SK-MEL-5 (cell line): ENCODE measurements at regions not wholly inside any gene's neighbourhood (a gene's known extent, or its start where the extent isn't known, plus 50 kb on each side); places are given as distances from the start of the nearest gene placed in this dataset.
"Not testable (repeated sequence)": the region's sequence is repeated elsewhere in the genome, so short reads cannot be mapped to it uniquely, and the experiment has no call there.

Experiments
- DNase-seq: peaks from one replicate; pipeline ENCODE4 v3.0.0-alpha.2; 2016; ENCODE audit warnings: low read depth, low spot score
- in situ Hi-C: cut with HindIII; loops from 2 replicates; pipeline ENCODE4 v1.10.0; 2016; ENCODE audit warnings: low sequenced_read_pairs, high pct_unique_total_duplicates, low pct_unique_long_range_greater_than_20kb

- in situ Hi-C loops: no loop called here
- DNase-seq: peak; percentile 97
Observed at GRCh38 chr6:27672113-27672799, 199.4 kb upstream of the ZNF184 start.

GRCh38 chr6:27669624-27670301 is 196.9 kb upstream of the ZNF184 start:
- in situ Hi-C loops: no loop called here

GRCh38 chr6:27669295-27669623 is 196.4 kb upstream of the ZNF184 start:
- peak; percentile 58 for DNase-seq
- in situ Hi-C loops: no loop called here

More at GRCh38 chr6:27669624-27670301, 196.9 kb upstream of the ZNF184 start:
- peak; percentile 54 for DNase-seq

- in situ Hi-C loops: no loop called here
- peak; percentile 91 for DNase-seq
Observed at GRCh38 chr6:27668442-27669294, 195.8 kb upstream of the ZNF184 start.

GRCh38 chr6:27667657-27668441 is 194.9 kb upstream of the ZNF184 start:
- in situ Hi-C loops: no loop called here
- peak; percentile 63 for DNase-seq

- in situ Hi-C loops: no loop called here
- DNase-seq: peak; percentile 47
Observed at GRCh38 chr6:27667016-27667656, 194.2 kb upstream of the ZNF184 start.

GRCh38 chr6:27662769-27663168 is 189.9 kb upstream of the ZNF184 start:
- no peak for DNase-seq

GRCh38 chr6:27662212-27662611 is 189.3 kb upstream of the ZNF184 start:
- in situ Hi-C loops, DNase-seq: not testable (repeated sequence)

More at GRCh38 chr6:27662769-27663168, 189.9 kb upstream of the ZNF184 start:
- in situ Hi-C loops: no loop called here

- DNase-seq, in situ Hi-C loops: not testable (repeated sequence)
Observed at GRCh38 chr6:27653143-27653825, 180.4 kb upstream of the ZNF184 start.

GRCh38 chr6:27651371-27651732 is 178.4 kb upstream of the ZNF184 start:
- peak; percentile 86 for DNase-seq
- in situ Hi-C loops: no loop called here

- peak; percentile 97 for DNase-seq
- in situ Hi-C loops: no loop called here
Observed at GRCh38 chr6:27650620-27651370, 177.9 kb upstream of the ZNF184 start.

GRCh38 chr6:27644528-27644927 is 171.6 kb upstream of the ZNF184 start:
- DNase-seq: no peak
- in situ Hi-C loops: no loop called here

- DNase-seq: no peak
Observed at GRCh38 chr6:27642744-27643456, 170.0 kb upstream of the ZNF184 start.

GRCh38 chr6:27635886-27636285 is 163.0 kb upstream of the ZNF184 start:
- in situ Hi-C loops, DNase-seq: not testable (repeated sequence)

More at GRCh38 chr6:27642744-27643456, 170.0 kb upstream of the ZNF184 start:
- in situ Hi-C loops: no loop called here

GRCh38 chr6:27633221-27633688 is 160.3 kb upstream of the ZNF184 start:
- in situ Hi-C loops: not testable (repeated sequence)
- DNase-seq: peak; percentile 100

- in situ Hi-C loops: no loop called here
- no peak for DNase-seq
Observed at GRCh38 chr6:27631609-27631916, 158.7 kb upstream of the ZNF184 start.
